Uterus (tissue), 2 donors: ENCODE measurements at regions not wholly inside any gene's neighbourhood (a gene's known extent, or its start where the extent isn't known, plus 50 kb on each side); places are given as distances from the start of the nearest gene placed in this dataset.

Experiments
- POLR2A ChIP-seq, 2 donors: fragments of 450-650 bp; IDR thresholded peaks; one replicate each; pipeline ENCODE4 v1.6.1; 2016; ENCODE audit warnings: antibody characterized with exemption in 2 of 2, mild to moderate bottlenecking in 1 of 2, moderate library complexity in 1 of 2
- TF ChIP-seq, protein P1 (sequence below), 4 experiments: fragments of 200-600 bp in 2 of 4; fragments of 450-650 bp in 2 of 4; sonication (generic) in 2 of 4; IDR thresholded peaks; one replicate each; pipeline ENCODE4 v1.5.1; 2016 to 2019; ENCODE audit warnings: antibody characterized with exemption in 4 of 4, mild to moderate bottlenecking in 2 of 4, moderate library complexity in 1 of 4

DNA sequence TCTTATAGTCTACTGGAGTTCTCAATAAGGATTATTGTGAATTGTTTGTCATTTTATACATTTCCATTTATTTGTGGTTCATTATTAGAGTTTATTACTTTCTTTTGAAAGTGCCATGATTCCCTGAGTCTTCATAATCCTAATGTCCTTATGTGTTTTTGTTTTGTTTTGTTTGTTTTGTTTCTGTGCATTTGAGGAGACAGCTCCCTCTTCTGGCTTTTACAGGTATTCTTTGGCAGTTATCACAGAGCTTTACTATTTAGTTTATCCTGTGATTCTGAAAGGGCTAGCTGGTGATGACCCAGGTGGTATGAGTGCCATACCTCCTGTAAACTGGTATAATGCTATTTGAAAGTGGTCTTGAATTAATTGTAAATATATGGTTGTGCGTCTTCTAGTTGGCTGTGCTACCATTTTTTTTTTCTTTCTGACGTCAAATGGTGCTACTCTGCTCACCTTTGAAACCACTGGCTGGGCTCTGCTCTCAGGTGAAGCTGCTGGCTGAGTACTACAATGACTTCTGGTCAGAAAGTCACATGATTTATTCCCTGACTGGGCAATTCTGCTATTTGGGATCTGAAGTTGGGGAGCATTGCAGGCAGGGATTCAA lies 751.2 kb downstream of the JRKL start:
- TF ChIP-seq, protein P1, sequence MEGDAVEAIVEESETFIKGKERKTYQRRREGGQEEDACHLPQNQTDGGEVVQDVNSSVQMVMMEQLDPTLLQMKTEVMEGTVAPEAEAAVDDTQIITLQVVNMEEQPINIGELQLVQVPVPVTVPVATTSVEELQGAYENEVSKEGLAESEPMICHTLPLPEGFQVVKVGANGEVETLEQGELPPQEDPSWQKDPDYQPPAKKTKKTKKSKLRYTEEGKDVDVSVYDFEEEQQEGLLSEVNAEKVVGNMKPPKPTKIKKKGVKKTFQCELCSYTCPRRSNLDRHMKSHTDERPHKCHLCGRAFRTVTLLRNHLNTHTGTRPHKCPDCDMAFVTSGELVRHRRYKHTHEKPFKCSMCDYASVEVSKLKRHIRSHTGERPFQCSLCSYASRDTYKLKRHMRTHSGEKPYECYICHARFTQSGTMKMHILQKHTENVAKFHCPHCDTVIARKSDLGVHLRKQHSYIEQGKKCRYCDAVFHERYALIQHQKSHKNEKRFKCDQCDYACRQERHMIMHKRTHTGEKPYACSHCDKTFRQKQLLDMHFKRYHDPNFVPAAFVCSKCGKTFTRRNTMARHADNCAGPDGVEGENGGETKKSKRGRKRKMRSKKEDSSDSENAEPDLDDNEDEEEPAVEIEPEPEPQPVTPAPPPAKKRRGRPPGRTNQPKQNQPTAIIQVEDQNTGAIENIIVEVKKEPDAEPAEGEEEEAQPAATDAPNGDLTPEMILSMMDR (IDR thresholded peaks at IDR 0.05): no peak
- no peak for TF ChIP-seq POLR2A (IDR thresholded peaks at IDR 0.05)
